CD4-positive, alpha-beta T cell treated with Interferon gamma for 1 hour (primary cell): ENCODE measurements at regions not wholly inside any gene's neighbourhood (a gene's known extent, or its start where the extent isn't known, plus 50 kb on each side); places are given as distances from the start of the nearest gene placed in this dataset.
"Not testable (repeated sequence)": the region's sequence is repeated elsewhere in the genome, so short reads cannot be mapped to it uniquely, and the experiment has no call there.

Source experiments
- DNase-seq: peaks from one replicate; pipeline ENCODE4 v3.0.0-alpha.2; 2020

GRCh38 chr11:116059919-116060318, 555.7 kb upstream of the CADM1 start:
- DNase-seq, result no peak

- DNase-seq, result no peak
Observed at GRCh38 chr11:116057000-116057399, 552.8 kb upstream of the CADM1 start.

GRCh38 chr11:116055064-116055463, 550.8 kb upstream of the CADM1 start:
- DNase-seq, result no peak

GRCh38 chr11:116053548-116053919, 549.3 kb upstream of the CADM1 start:
- DNase-seq, result no peak

- no peak for DNase-seq
Observed at GRCh38 chr11:116052603-116053547, 548.7 kb upstream of the CADM1 start.

- DNase-seq, result no peak
Observed at GRCh38 chr11:116051494-116051893, 547.3 kb upstream of the CADM1 start.

GRCh38 chr11:116049383-116049782, 545.2 kb upstream of the CADM1 start:
- DNase-seq, result no peak

GRCh38 chr11:116046127-116046526, 541.9 kb upstream of the CADM1 start:
- no peak for DNase-seq

GRCh38 chr11:116044941-116045340, 540.7 kb upstream of the CADM1 start:
- DNase-seq, result no peak

GRCh38 chr11:116044520-116044919, 540.3 kb upstream of the CADM1 start:
- DNase-seq, result no peak

GRCh38 chr11:116043857-116044256, 539.6 kb upstream of the CADM1 start:
- DNase-seq, result no peak

- not testable (repeated sequence) for DNase-seq
Observed at GRCh38 chr11:116043059-116043458, 538.8 kb upstream of the CADM1 start.

GRCh38 chr11:116042146-116042545, 537.9 kb upstream of the CADM1 start:
- DNase-seq, result no peak

- no peak for DNase-seq
Observed at GRCh38 chr11:116037861-116038260, 533.6 kb upstream of the CADM1 start.

GRCh38 chr11:116035977-116036376, 531.8 kb upstream of the CADM1 start:
- no peak for DNase-seq

GRCh38 chr11:116033931-116034553, 529.8 kb upstream of the CADM1 start:
- no peak for DNase-seq

GRCh38 chr11:116030697-116031331, 526.6 kb upstream of the CADM1 start:
- no peak for DNase-seq

GRCh38 chr11:116028506-116028905, 524.3 kb upstream of the CADM1 start:
- DNase-seq, result not testable (repeated sequence)

GRCh38 chr11:115999437-115999836, 495.2 kb upstream of the CADM1 start:
- no peak for DNase-seq

- DNase-seq, result no peak
Observed at GRCh38 chr11:115996808-115997188, 492.6 kb upstream of the CADM1 start.

- DNase-seq, result no peak
Observed at GRCh38 chr11:115996125-115996807, 492.1 kb upstream of the CADM1 start.

GRCh38 chr11:115993590-115993989, 489.4 kb upstream of the CADM1 start:
- DNase-seq, result no peak

GRCh38 chr11:115990004-115990447, 485.8 kb upstream of the CADM1 start:
- DNase-seq, result no peak
